ENCODE measurements at regions not wholly inside any gene's neighbourhood (a gene's known extent, or its start where the extent isn't known, plus 50 kb on each side); places are given as distances from the start of the nearest gene placed in this dataset.

DNA sequence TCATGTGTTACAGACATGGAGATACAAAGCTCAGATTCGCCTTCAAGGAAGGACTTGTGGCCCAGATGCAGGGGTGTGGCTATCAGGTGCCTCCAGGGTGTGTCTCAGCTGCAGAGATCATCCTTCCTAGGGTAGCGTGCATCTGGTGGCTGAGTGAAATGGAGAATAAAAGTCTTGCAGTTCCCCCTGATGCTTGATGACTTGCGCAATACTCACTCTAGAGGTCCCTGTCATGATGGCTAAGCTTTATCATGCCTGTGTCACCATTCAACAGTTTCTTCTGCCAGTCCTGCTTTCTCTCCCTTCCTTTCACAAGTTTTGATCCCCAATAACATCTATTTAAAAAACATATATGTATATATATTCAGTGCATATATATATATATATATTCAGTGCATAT lies 228.1 kb downstream of the PAX1 start:
- no peaks in the 10 kb centered on the region for H3K4me1 Mint-ChIP-seq
- peaks cover 0 to 6% (median 3%) of the 10 kb centered on the region in 8 donors for H3K9me3 Mint-ChIP-seq
- ChIA-PET POLR2A (ENCODE audit: partially characterized antibody) (no interaction called here), CTCF (ENCODE audit: partially characterized antibody) (no interaction called here)
- H3K27me3 Mint-ChIP-seq, result no peaks in the 10 kb centered on the region
- intact Hi-C loops (cut with micrococcal nuclease), result no loop called here
- no peak overlapping the region for H3K4me3 Mint-ChIP-seq
- Histone ChIP-seq H3K4me3 (ENCODE audit: low read length in 2 of 2) (no peak overlapping the region), H3K27me3 (ENCODE audit: insufficient read depth, low read length) (no peaks in the 10 kb centered on the region), H3K9me3 (ENCODE audit: control insufficient read depth in 1 of 2, low read length in 2 of 2) (no peaks in the 10 kb centered on the region), H3K4me1 (ENCODE audit: insufficient read depth, low read length) (no peaks in the 10 kb centered on the region), H3K27ac (ENCODE audit: low read depth, low read length) (no peak overlapping the region), H3K36me3 (ENCODE audit: insufficient read depth, low read length) (no peaks in the 10 kb centered on the region)
- no peaks in the 10 kb centered on the region for H3K36me3 Mint-ChIP-seq
- DNase-seq, result no peak
- H3K27ac Mint-ChIP-seq, result no peak overlapping the region

DNA sequence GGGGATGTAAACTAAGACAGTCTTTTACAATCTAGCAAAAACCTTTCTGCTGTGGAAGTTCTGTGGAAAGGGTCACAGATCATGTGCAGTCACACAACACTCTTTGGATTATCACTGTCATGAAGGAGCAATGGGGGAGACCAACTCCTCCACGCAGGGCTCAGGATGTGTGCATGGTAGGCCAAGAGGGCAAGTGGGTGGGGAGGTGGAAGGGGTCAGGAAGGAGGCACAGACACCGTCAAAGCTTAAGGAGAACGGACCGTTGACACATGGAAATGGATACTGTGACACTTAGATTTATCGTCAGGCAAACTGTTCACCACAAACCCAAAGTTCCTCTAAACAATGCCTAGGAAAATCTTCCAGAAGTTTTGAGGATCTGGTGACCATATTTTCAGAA lies 215.8 kb downstream of the PAX1 start:
- no peak overlapping the region for H3K27ac Mint-ChIP-seq
- CTCF ChIA-PET (ENCODE audit: partially characterized antibody), result no interaction called here
- intact Hi-C loops (cut with micrococcal nuclease), result no loop called here

DNA sequence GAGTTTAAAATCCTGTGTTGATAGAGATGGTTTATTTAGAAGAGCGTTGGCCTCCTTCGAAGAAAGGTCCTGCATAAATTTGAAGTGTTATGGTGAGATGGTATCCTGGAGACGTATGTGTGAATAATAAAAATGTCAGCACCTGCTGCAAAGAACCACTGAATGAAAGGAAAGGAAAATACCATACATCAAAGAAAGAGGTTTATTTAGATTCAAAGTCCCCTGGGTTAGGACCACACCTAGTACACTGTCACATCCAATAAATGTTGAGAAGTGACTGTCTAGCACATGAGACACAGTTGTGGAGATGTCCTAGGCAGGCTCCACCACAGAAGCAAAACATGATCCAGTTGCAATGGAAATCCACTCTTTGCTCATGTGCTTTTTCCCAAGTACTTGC lies 214.7 kb downstream of the PAX1 start:
- H3K27ac Mint-ChIP-seq, result no peak overlapping the region
- intact Hi-C loops (cut with micrococcal nuclease), result no loop called here

More for the DNA sequence above, 215.8 kb downstream of the PAX1 start:
- Mint-ChIP-seq H3K36me3 (no peaks in the 10 kb centered on the region), H3K4me1 (no peaks in the 10 kb centered on the region), H3K4me3 (no peak overlapping the region), H3K27me3 (no peaks in the 10 kb centered on the region), H3K9me3 (peaks cover 2 to 19% (median 13%) of the 10 kb centered on the region in 8 donors)
- Histone ChIP-seq H3K36me3 (ENCODE audit: insufficient read depth, low read length) (no peaks in the 10 kb centered on the region), H3K4me3 (ENCODE audit: low read length in 2 of 2) (no peak overlapping the region), H3K27ac (ENCODE audit: low read depth, low read length) (no peak overlapping the region), H3K4me1 (ENCODE audit: insufficient read depth, low read length) (no peaks in the 10 kb centered on the region), H3K9me3 (ENCODE audit: control insufficient read depth in 1 of 2, low read length in 2 of 2) (peaks cover 0 to 10% of the 10 kb centered on the region in 2 donors), H3K27me3 (ENCODE audit: insufficient read depth, low read length) (no peaks in the 10 kb centered on the region)
- no peak for DNase-seq
- POLR2A ChIA-PET (ENCODE audit: partially characterized antibody), result no interaction called here

DNA sequence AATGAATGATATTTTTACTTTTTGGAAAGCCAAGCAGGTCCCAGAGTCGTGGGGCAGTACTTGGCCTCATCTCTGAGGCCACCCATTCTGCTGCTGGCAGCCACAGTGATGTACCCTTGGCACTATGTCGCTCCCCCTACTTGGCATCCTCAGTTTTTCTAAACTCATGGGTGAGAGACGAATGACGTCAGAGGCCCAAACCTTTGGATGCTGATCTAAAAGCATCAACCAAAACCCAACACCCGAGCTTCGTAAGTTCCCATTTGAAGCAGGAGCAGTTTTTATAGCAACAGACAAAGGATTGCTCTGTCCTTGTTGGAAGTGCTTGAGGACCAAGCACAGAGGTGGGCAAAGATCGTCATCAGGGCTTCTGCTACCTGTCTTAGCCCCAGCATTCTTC lies 212.9 kb downstream of the PAX1 start:
- Mint-ChIP-seq H3K9me3 (peaks cover 0 to 12% (median 7%) of the 10 kb centered on the region in 8 donors), H3K27ac (no peak overlapping the region), H3K4me1 (no peaks in the 10 kb centered on the region), H3K27me3 (no peaks in the 10 kb centered on the region), H3K36me3 (no peaks in the 10 kb centered on the region), H3K4me3 (no peak overlapping the region)
- intact Hi-C loops (cut with micrococcal nuclease), result no loop called here
- H3K4me1 ChIP-seq (ENCODE audit: insufficient read depth, low read length), result no peaks in the 10 kb centered on the region
- no peaks in the 10 kb centered on the region for H3K27me3 ChIP-seq (ENCODE audit: insufficient read depth, low read length)
- ChIA-PET CTCF (ENCODE audit: partially characterized antibody) (no interaction called here), POLR2A (ENCODE audit: partially characterized antibody) (no interaction called here)
- no peak overlapping the region for H3K27ac ChIP-seq (ENCODE audit: low read depth, low read length)
- no peak for DNase-seq
- H3K36me3 ChIP-seq (ENCODE audit: insufficient read depth, low read length), result no peaks in the 10 kb centered on the region
- no peak overlapping the region for H3K4me3 ChIP-seq (ENCODE audit: low read length in 2 of 2)
- peaks cover 0 to 10% of the 10 kb centered on the region in 2 donors for H3K9me3 ChIP-seq (ENCODE audit: control insufficient read depth in 1 of 2, low read length in 2 of 2)

More for the DNA sequence above, 214.7 kb downstream of the PAX1 start:
- Histone ChIP-seq H3K9me3 (ENCODE audit: control insufficient read depth in 1 of 2, low read length in 2 of 2) (peaks cover 0 to 10% of the 10 kb centered on the region in 2 donors), H3K27me3 (ENCODE audit: insufficient read depth, low read length) (no peaks in the 10 kb centered on the region), H3K36me3 (ENCODE audit: insufficient read depth, low read length) (no peaks in the 10 kb centered on the region), H3K4me1 (ENCODE audit: insufficient read depth, low read length) (no peaks in the 10 kb centered on the region), H3K4me3 (ENCODE audit: low read length in 2 of 2) (no peak overlapping the region), H3K27ac (ENCODE audit: low read depth, low read length) (no peak overlapping the region)
- ChIA-PET CTCF (ENCODE audit: partially characterized antibody) (no interaction called here), POLR2A (ENCODE audit: partially characterized antibody) (no interaction called here)
- Mint-ChIP-seq H3K4me1 (no peaks in the 10 kb centered on the region), H3K4me3 (no peak overlapping the region), H3K9me3 (peaks cover 2 to 19% (median 12%) of the 10 kb centered on the region in 8 donors), H3K36me3 (no peaks in the 10 kb centered on the region), H3K27me3 (no peaks in the 10 kb centered on the region)
- no peak for DNase-seq

DNA sequence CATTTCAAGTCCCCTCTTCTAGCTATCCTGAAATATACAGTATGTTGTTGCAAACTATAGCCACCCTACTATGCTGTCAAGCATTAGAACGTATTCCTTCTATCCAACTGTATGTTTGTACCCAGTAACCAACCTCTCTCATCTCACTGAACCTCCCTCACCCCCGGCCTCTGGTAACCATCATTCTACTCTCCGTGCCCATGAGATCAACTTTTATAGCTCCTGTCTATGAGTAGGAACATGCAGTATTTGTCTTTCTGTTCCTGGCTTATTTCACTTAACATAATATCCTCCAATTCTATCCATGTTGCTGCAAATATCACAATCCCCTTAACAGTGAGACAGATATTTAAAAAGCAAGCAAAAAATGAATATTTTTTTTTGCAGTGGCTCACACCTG lies 196.9 kb downstream of the PAX1 start:
- no peak for DNase-seq
- ChIA-PET POLR2A (ENCODE audit: partially characterized antibody) (no interaction called here), CTCF (ENCODE audit: partially characterized antibody) (no interaction called here)
- no peaks in the 10 kb centered on the region for H3K36me3 Mint-ChIP-seq
- Histone ChIP-seq H3K36me3 (ENCODE audit: insufficient read depth, low read length) (no peaks in the 10 kb centered on the region), H3K4me1 (ENCODE audit: insufficient read depth, low read length) (no peaks in the 10 kb centered on the region), H3K4me3 (ENCODE audit: low read length in 2 of 2) (no peak overlapping the region), H3K27me3 (ENCODE audit: insufficient read depth, low read length) (no peaks in the 10 kb centered on the region), H3K9me3 (ENCODE audit: control insufficient read depth in 1 of 2, low read length in 2 of 2) (no peaks in the 10 kb centered on the region), H3K27ac (ENCODE audit: low read depth, low read length) (no peak overlapping the region)
- intact Hi-C loops (cut with micrococcal nuclease), result no loop called here
- no peaks in the 10 kb centered on the region for H3K27me3 Mint-ChIP-seq
- H3K9me3 Mint-ChIP-seq, result peaks cover 0 to 19% (median 11%) of the 10 kb centered on the region in 8 donors
- H3K27ac Mint-ChIP-seq, result no peak overlapping the region
- no peak overlapping the region for H3K4me3 Mint-ChIP-seq
- no peaks in the 10 kb centered on the region for H3K4me1 Mint-ChIP-seq

DNA sequence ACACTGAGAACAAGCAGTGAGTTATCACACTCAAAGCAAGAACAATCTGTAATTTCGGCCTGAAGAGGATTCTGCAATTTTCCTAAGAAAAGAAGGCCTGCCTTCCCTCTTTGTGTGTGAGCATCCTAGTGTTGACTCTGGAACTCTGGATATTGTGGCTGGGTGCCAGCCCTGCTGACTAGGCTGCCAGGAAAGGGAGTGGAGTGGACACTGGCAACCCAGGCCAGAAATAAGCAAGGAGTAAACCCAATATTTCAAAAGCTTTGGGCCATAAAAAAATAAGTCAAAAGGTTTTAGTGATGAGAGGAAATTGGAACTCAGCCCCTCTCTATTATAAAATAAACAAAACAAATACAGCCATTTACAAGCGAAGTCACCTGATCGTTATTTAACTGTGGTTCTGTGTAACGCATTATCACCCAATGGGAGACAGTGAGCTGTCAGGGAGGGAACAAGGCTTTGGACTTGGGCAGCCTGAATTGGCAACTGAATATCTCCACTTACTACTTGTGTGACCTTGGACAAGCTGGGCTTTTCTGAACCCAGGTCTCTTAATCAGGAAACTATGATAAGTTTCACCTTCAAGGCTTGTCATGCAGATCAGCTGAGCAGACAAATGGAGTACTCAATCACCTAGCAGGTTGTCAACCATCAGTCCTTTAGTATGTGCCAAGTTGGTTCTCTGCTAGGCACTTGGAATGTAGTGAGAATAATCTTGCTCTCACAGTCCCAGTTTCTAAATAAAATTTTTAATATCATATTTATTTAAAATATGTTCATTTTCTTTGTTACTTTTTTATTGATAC lies 196.2 kb downstream of the PAX1 start:
- Mint-ChIP-seq H3K27me3 (no peaks in the 10 kb centered on the region), H3K4me1 (no peaks in the 10 kb centered on the region), H3K27ac (no peak overlapping the region), H3K36me3 (no peaks in the 10 kb centered on the region), H3K4me3 (no peak overlapping the region), H3K9me3 (peaks cover 0 to 19% (median 13%) of the 10 kb centered on the region in 8 donors)
- Histone ChIP-seq H3K4me3 (ENCODE audit: low read length in 2 of 2) (no peak overlapping the region), H3K27ac (ENCODE audit: low read depth, low read length) (no peak overlapping the region), H3K4me1 (ENCODE audit: insufficient read depth, low read length) (no peaks in the 10 kb centered on the region), H3K36me3 (ENCODE audit: insufficient read depth, low read length) (no peaks in the 10 kb centered on the region), H3K27me3 (ENCODE audit: insufficient read depth, low read length) (no peaks in the 10 kb centered on the region), H3K9me3 (ENCODE audit: control insufficient read depth in 1 of 2, low read length in 2 of 2) (no peaks in the 10 kb centered on the region)
- no peak for DNase-seq
- intact Hi-C loops (cut with micrococcal nuclease), result no loop called here
- ChIA-PET CTCF (ENCODE audit: partially characterized antibody) (no interaction called here), POLR2A (ENCODE audit: partially characterized antibody) (no interaction called here)

DNA sequence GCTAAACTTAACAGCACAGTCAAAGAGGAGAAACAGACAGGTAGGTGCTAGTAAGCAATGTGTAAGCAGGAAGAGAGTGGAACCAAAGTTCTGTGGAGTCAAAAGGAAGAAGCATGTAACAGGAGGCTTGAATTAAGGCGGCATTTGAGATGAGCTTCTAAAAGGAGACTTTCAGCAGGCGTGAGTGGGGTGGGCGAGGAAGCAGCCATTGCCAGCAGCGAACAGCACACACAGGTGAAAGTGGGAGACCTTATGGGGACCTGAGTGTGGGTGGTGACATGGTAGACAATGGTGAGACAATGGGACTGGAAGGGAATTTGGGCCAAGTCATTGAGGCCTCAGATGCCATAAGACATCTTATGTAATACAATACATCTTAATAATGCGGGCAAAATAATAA lies 195.0 kb downstream of the PAX1 start:
- intact Hi-C loops (cut with micrococcal nuclease), result no loop called here
- DNase-seq, result no peak
- no peak overlapping the region for H3K4me3 Mint-ChIP-seq
- H3K27me3 Mint-ChIP-seq, result no peaks in the 10 kb centered on the region
- CTCF ChIA-PET (ENCODE audit: partially characterized antibody), result no interaction called here
- H3K27ac Mint-ChIP-seq, result no peak overlapping the region
- H3K36me3 Mint-ChIP-seq, result no peaks in the 10 kb centered on the region
- POLR2A ChIA-PET (ENCODE audit: partially characterized antibody), result no interaction called here
- Histone ChIP-seq H3K27ac (ENCODE audit: low read depth, low read length) (no peak overlapping the region), H3K4me3 (ENCODE audit: low read length in 2 of 2) (no peak overlapping the region), H3K4me1 (ENCODE audit: insufficient read depth, low read length) (no peaks in the 10 kb centered on the region), H3K27me3 (ENCODE audit: insufficient read depth, low read length) (no peaks in the 10 kb centered on the region), H3K9me3 (ENCODE audit: control insufficient read depth in 1 of 2, low read length in 2 of 2) (no peaks in the 10 kb centered on the region), H3K36me3 (ENCODE audit: insufficient read depth, low read length) (no peaks in the 10 kb centered on the region)
- H3K9me3 Mint-ChIP-seq, result peaks cover 0 to 17% (median 11%) of the 10 kb centered on the region in 8 donors
- H3K4me1 Mint-ChIP-seq, result no peaks in the 10 kb centered on the region

Data from CD4-positive, alpha-beta memory T cell (primary cell).